Gastroesophageal sphincter (tissue), 3 donors: ENCODE measurements at regions not wholly inside any gene's neighbourhood (a gene's known extent, or its start where the extent isn't known, plus 50 kb on each side); places are given as distances from the start of the nearest gene placed in this dataset.

Experiments used
- CTCF ChIP-seq, 4 experiments: fragments of 200-600 bp in 2 of 4; fragments of 450-650 bp in 2 of 4; sonication (generic) in 1 of 4; IDR thresholded peaks; one replicate each; pipeline ENCODE4 v1.5.1; 2017 to 2019; ENCODE audit warnings: antibody characterized with exemption in 4 of 4, mild to moderate bottlenecking in 2 of 4, moderate library complexity in 2 of 4
- EP300 ChIP-seq: sonication (generic); formaldehyde crosslinking; IDR thresholded peaks from one replicate; pipeline ENCODE4 v1.6.1; 2017; ENCODE audit warnings: antibody characterized with exemption, mild to moderate bottlenecking
- POLR2A ChIP-seq, 2 donors: fragments of 450-650 bp; IDR thresholded peaks; one replicate each; pipeline ENCODE4 v1.6.1; 2017; ENCODE audit warnings: antibody characterized with exemption in 2 of 2, mild to moderate bottlenecking in 2 of 2, moderate library complexity in 1 of 2

GRCh38 chr12:116374207-116374606, 96.7 kb upstream of the MED13L start:
- TF ChIP-seq CTCF (IDR thresholded peaks at IDR 0.05), result no peak
- TF ChIP-seq EP300, result no peak
- TF ChIP-seq POLR2A (IDR thresholded peaks at IDR 0.05), result no peak
